ENCODE measurements at regions not wholly inside any gene's neighbourhood (a gene's known extent, or its start where the extent isn't known, plus 50 kb on each side); places are given as distances from the start of the nearest gene placed in this dataset.

GRCh38 chr2:241951920-241952319 is 82.4 kb downstream of the RTP5 start:
- TF ChIP-seq, protein P1, sequence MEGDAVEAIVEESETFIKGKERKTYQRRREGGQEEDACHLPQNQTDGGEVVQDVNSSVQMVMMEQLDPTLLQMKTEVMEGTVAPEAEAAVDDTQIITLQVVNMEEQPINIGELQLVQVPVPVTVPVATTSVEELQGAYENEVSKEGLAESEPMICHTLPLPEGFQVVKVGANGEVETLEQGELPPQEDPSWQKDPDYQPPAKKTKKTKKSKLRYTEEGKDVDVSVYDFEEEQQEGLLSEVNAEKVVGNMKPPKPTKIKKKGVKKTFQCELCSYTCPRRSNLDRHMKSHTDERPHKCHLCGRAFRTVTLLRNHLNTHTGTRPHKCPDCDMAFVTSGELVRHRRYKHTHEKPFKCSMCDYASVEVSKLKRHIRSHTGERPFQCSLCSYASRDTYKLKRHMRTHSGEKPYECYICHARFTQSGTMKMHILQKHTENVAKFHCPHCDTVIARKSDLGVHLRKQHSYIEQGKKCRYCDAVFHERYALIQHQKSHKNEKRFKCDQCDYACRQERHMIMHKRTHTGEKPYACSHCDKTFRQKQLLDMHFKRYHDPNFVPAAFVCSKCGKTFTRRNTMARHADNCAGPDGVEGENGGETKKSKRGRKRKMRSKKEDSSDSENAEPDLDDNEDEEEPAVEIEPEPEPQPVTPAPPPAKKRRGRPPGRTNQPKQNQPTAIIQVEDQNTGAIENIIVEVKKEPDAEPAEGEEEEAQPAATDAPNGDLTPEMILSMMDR (IDR thresholded peaks at IDR 0.05 in 2 of 3, conservative IDR thresholded peaks at IDR 0.05 in 1 of 3; ENCODE audit: borderline replicate concordance in 1 of 3, insufficient read depth in 1 of 3, low read depth in 2 of 3, low read length in 2 of 3): no peak
- TF ChIP-seq ZBTB33 (IDR thresholded peaks at IDR 0.05; ENCODE audit: extremely low read depth, insufficient replicate concordance, low read length) (no peak), POLR2A (IDR thresholded peaks at IDR 0.05; ENCODE audit: borderline replicate concordance, extremely low read depth, insufficient read depth, insufficient read length) (no peak), ZNF274 (IDR thresholded peaks at IDR 0.05; ENCODE audit: low read depth, low read length) (no peak), EZH2 (IDR thresholded peaks at IDR 0.05) (no peak), EZH2phosphoT487 (IDR thresholded peaks at IDR 0.05; ENCODE audit: borderline replicate concordance) (no peak), JUND (IDR thresholded peaks at IDR 0.05) (no peak), CBX3 (IDR thresholded peaks at IDR 0.05; ENCODE audit: low read depth) (no peak), RAD21 (IDR thresholded peaks at IDR 0.05; ENCODE audit: low read depth) (no peak), TCF7L2 (IDR thresholded peaks at IDR 0.05; ENCODE audit: borderline replicate concordance, extremely low read depth, insufficient read depth, insufficient read length) (no peak), SP1 (IDR thresholded peaks at IDR 0.05; ENCODE audit: low read depth) (no peak), MAX (IDR thresholded peaks at IDR 0.05) (no peak)
